GM06990 (cell line): ENCODE measurements at regions not wholly inside any gene's neighbourhood (a gene's known extent, or its start where the extent isn't known, plus 50 kb on each side); places are given as distances from the start of the nearest gene placed in this dataset.

Experiments used
- DNase-seq: peaks from one replicate; pipeline ENCODE4 v3.0.0-alpha.2; 2011; ENCODE audit not compliant: insufficient read length; ENCODE audit errors: extremely low read depth
- H3K27me3 ChIP-seq: replicated peaks from 2 replicates; pipeline ENCODE4 v1.6.0; 2011; ENCODE audit warnings: low read length; ENCODE audit not compliant: control insufficient read depth, insufficient read depth
- H3K36me3 ChIP-seq: 2 replicates; pipeline ENCODE4 v1.5.1; 2011; ENCODE audit warnings: low read length; ENCODE audit not compliant: control insufficient read depth, insufficient read depth
- H3K4me3 ChIP-seq: replicated peaks from 2 replicates; pipeline ENCODE4 v1.5.1; 2011; ENCODE audit warnings: low read depth, mild to moderate bottlenecking, control low read depth, low read length
- TF ChIP-seq, protein P1 (sequence below): IDR thresholded peaks from 2 replicates; pipeline ENCODE4 v1.5.1; 2011; ENCODE audit warnings: low read length, control low read depth, mild to moderate bottlenecking, inconsistent platforms; ENCODE audit not compliant: insufficient read depth, poor library complexity, severe bottlenecking

DNA sequence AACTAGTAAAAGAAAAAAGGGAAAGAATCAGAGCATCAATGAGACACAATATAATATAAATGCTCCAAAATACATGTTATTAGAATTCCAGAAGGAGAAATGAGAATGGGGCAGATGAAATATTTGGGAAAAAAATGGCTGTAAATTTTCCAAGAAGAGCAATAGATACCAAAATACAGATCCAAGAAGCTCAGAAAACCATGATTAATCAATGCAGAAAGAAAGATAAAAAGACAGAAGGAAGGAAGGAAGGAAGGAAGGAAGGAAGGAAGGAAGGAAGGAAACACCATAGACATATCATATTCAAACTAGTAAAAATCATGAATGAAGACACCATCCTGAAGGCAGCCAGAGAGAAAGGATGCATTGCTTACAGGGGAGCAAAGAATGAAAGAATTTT lies 920.9 kb downstream of the EFNA5 start:
- no peak for DNase-seq
- TF ChIP-seq, protein P1, sequence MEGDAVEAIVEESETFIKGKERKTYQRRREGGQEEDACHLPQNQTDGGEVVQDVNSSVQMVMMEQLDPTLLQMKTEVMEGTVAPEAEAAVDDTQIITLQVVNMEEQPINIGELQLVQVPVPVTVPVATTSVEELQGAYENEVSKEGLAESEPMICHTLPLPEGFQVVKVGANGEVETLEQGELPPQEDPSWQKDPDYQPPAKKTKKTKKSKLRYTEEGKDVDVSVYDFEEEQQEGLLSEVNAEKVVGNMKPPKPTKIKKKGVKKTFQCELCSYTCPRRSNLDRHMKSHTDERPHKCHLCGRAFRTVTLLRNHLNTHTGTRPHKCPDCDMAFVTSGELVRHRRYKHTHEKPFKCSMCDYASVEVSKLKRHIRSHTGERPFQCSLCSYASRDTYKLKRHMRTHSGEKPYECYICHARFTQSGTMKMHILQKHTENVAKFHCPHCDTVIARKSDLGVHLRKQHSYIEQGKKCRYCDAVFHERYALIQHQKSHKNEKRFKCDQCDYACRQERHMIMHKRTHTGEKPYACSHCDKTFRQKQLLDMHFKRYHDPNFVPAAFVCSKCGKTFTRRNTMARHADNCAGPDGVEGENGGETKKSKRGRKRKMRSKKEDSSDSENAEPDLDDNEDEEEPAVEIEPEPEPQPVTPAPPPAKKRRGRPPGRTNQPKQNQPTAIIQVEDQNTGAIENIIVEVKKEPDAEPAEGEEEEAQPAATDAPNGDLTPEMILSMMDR: no peak
- Histone ChIP-seq H3K36me3 (no peaks in the 10 kb centered on the region), H3K4me3 (no peak overlapping the region), H3K27me3 (no peaks in the 10 kb centered on the region)

DNA sequence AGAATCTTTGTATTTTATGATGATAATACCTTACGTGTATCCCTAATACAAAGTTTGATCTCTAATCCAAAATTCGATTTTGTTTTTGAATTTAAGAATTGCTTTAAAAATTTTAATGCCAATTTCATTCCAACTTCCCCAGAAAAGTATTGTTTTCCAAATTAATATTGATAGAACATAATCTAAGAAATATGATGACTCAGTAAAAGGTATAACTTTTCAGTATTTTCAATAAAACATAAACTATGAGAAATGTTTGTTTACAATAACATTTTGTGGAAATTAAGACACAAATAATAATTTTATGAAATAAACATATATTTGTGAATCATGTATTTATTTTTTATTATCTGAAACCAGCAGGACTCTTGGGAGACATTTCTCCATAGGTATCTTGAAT lies 931.6 kb downstream of the EFNA5 start:
- Histone ChIP-seq H3K36me3 (no peaks in the 10 kb centered on the region), H3K27me3 (no peaks in the 10 kb centered on the region), H3K4me3 (no peak overlapping the region)
- TF ChIP-seq, protein P1: no peak
- DNase-seq: no peak

DNA sequence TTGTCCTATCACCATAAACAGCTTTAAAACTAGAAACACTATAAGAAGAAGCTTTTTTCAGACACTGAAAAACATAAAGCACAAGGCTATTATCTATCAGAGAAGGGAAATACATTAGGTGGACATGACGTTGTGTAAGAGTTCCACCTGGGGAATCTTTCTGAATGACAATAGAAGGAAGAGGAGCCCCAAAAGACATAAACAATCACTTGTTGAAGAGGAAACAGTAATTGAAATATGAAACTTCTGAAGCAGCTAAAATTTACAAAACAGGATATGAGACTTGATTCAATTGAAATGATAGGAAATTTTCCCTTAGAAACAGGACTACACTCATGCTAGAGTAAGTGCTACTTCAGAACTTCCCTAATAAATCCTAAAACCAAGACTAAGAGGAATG lies 933.6 kb downstream of the EFNA5 start:
- TF ChIP-seq, protein P1: no peak
- no peaks in the 10 kb centered on the region for H3K36me3 ChIP-seq
- no peak for DNase-seq

DNA sequence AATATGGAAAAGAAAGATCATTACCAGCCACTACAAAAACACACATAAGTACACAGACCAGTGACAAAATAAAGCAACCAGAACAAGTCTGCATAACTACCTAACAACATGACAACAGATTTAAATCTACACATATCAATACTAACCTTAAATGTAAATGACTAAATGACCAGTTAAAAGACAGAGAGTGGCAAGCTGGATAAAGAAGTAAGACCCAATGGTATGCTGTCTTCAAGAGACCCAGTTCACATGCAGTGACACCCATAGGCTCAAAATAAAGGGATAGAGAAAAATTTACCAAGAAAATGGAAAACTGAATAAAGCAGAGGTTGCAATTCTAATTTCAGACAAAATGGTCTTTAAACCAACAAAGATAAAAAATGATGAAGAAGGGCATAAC lies 938.1 kb downstream of the EFNA5 start:
- TF ChIP-seq, protein P1: no peak

More for the DNA sequence above, 933.6 kb downstream of the EFNA5 start:
- Histone ChIP-seq H3K4me3 (no peak overlapping the region), H3K27me3 (no peaks in the 10 kb centered on the region)

DNA sequence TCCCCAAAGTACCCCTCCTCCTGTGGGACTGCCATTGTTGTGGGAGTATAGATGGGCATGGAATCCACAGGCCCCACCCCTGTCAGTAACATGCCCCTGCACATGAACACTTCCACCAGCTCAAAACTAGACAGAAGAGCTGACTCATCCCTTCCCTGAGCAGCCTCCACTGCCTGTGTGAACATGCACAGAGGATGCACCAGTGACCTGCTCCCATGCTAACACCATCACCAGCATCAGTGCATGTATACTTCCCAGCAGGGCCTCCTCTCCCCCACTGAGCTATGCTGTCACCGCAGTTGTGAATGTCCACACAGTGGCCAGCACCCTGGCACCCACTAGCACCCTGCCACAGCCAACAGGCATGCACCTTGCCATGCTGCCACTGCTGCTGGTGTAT lies 939.8 kb downstream of the EFNA5 start:
- Histone ChIP-seq H3K36me3 (no peaks in the 10 kb centered on the region), H3K27me3 (no peaks in the 10 kb centered on the region), H3K4me3 (no peak overlapping the region)
- TF ChIP-seq, protein P1: no peak
- no peak for DNase-seq

More for the DNA sequence above, 938.1 kb downstream of the EFNA5 start:
- Histone ChIP-seq H3K4me3 (no peak overlapping the region), H3K27me3 (no peaks in the 10 kb centered on the region), H3K36me3 (no peaks in the 10 kb centered on the region)
- DNase-seq: no peak

DNA sequence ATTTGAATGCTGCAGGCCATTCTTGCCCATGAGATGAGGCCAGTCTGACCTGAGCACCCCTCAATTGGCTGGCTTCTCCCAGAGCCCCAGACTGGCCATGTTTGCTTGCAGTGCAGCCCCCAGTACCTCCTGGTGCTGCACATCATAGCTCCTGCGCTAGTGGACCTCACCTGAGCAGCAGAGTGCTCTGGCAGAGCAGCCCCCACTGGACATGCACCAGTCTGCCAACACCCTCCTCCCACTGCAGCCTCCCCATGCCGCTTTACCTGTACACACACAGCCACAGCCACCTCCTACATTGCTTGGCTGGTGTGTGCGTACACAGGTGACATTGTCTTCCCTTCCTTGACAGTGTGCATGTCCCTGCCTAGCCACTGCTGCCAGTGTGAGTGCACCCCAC lies 940.2 kb downstream of the EFNA5 start:
- H3K27me3 ChIP-seq: no peaks in the 10 kb centered on the region
- TF ChIP-seq, protein P1: no peak
- H3K36me3 ChIP-seq: no peaks in the 10 kb centered on the region
- no peak for DNase-seq
- no peak overlapping the region for H3K4me3 ChIP-seq
